ENCODE measurements at regions not wholly inside any gene's neighbourhood (a gene's known extent, or its start where the extent isn't known, plus 50 kb on each side); places are given as distances from the start of the nearest gene placed in this dataset.
A peak's percentile ranks its signal among the peaks of the same experiment; 100 is the strongest.
"Not testable (repeated sequence)": the region's sequence is repeated elsewhere in the genome, so short reads cannot be mapped to it uniquely, and the experiment has no call there.

- peak; percentile 9 for DNase-seq
These were observed 260.8 kb downstream of the RASSF9 start for GRCh38 chr12:85575120-85576096.

GRCh38 chr12:85580562-85581168 is 255.5 kb downstream of the RASSF9 start:
- DNase-seq: no peak

- no peak for DNase-seq
These were observed 249.1 kb downstream of the RASSF9 start for GRCh38 chr12:85587158-85587557.

- no peak for DNase-seq
These were observed 248.0 kb downstream of the RASSF9 start for GRCh38 chr12:85588221-85588620.

GRCh38 chr12:85600841-85601240 is 235.4 kb downstream of the RASSF9 start:
- no peak for DNase-seq

GRCh38 chr12:85603556-85603955 is 232.7 kb downstream of the RASSF9 start:
- no peak for DNase-seq

- DNase-seq: no peak
These were observed 229.8 kb downstream of the RASSF9 start for GRCh38 chr12:85606455-85606854.

GRCh38 chr12:85609778-85610177 is 226.4 kb downstream of the RASSF9 start:
- no peak for DNase-seq

- DNase-seq: no peak
These were observed 226.0 kb downstream of the RASSF9 start for GRCh38 chr12:85610194-85610593.

- DNase-seq: no peak
These were observed 220.0 kb downstream of the RASSF9 start for GRCh38 chr12:85616201-85616600.

- no peak for DNase-seq
These were observed 218.7 kb downstream of the RASSF9 start for GRCh38 chr12:85617307-85618091.

GRCh38 chr12:85621041-85621440 is 215.2 kb downstream of the RASSF9 start:
- DNase-seq: no peak

- no peak for DNase-seq
These were observed 212.4 kb downstream of the RASSF9 start for GRCh38 chr12:85623763-85624162.

- DNase-seq: no peak
These were observed 210.7 kb downstream of the RASSF9 start for GRCh38 chr12:85625467-85625866.

GRCh38 chr12:85626001-85626783 is 210.0 kb downstream of the RASSF9 start:
- no peak for DNase-seq

- DNase-seq: no peak
These were observed 209.4 kb downstream of the RASSF9 start for GRCh38 chr12:85626784-85627171.

GRCh38 chr12:85627584-85627983 is 208.6 kb downstream of the RASSF9 start:
- no peak for DNase-seq

GRCh38 chr12:85628562-85628961 is 207.6 kb downstream of the RASSF9 start:
- not testable (repeated sequence) for DNase-seq

GRCh38 chr12:85630851-85631250 is 205.4 kb downstream of the RASSF9 start:
- DNase-seq: no peak

GRCh38 chr12:85632390-85632789 is 203.8 kb downstream of the RASSF9 start:
- DNase-seq: no peak

- DNase-seq: no peak
These were observed 202.7 kb downstream of the RASSF9 start for GRCh38 chr12:85633491-85633890.

GRCh38 chr12:85639834-85640233 is 196.4 kb downstream of the RASSF9 start:
- no peak for DNase-seq

GRCh38 chr12:85641796-85642195 is 194.4 kb downstream of the RASSF9 start:
- no peak for DNase-seq

All from NCI-H2107 (cell line).